Type B pancreatic cell (in vitro differentiated cells): ENCODE measurements at regions not wholly inside any gene's neighbourhood (a gene's known extent, or its start where the extent isn't known, plus 50 kb on each side); places are given as distances from the start of the nearest gene placed in this dataset.

Source experiments
- DNase-seq: peaks from one replicate; pipeline ENCODE4 v3.0.0; 2021; ENCODE audit warnings: mixed read lengths; ENCODE audit not compliant: unreplicated experiment; ENCODE audit errors: extremely low spot score
- H3K27ac Mint-ChIP-seq: 2 replicates; pipeline ENCODE4 v1.8.0; 2021; ENCODE audit warnings: mild to moderate bottlenecking, mixed read lengths
- H3K27me3 Mint-ChIP-seq: 2 replicates; pipeline ENCODE4 v1.8.0; 2021; ENCODE audit warnings: mixed read lengths
- H3K36me3 Mint-ChIP-seq: 2 replicates; pipeline ENCODE4 v1.8.0; 2021; ENCODE audit warnings: mixed read lengths
- H3K4me1 Mint-ChIP-seq: one replicate; pipeline ENCODE4 v1.8.0; 2021; ENCODE audit warnings: mixed read lengths; ENCODE audit not compliant: unreplicated experiment
- H3K4me3 Mint-ChIP-seq: 2 replicates; pipeline ENCODE4 v1.8.0; 2021; ENCODE audit warnings: mild to moderate bottlenecking, mixed read lengths
- H3K9me3 Mint-ChIP-seq: 2 replicates; pipeline ENCODE4 v1.8.0; 2021; ENCODE audit warnings: mixed read lengths
- CTCF ChIP-seq: fragments of 200-600 bp; sonication (generic); conservative IDR thresholded peaks from 2 replicates; pipeline ENCODE4 v1.5.0; 2021; ENCODE audit warnings: antibody characterized with exemption, mild to moderate bottlenecking

- TF ChIP-seq CTCF: no peak
- Mint-ChIP-seq H3K27me3 (peaks cover 32% of the 10 kb centered on the region), H3K4me1 (peaks cover 5% of the 10 kb centered on the region), H3K9me3 (no peaks in the 10 kb centered on the region), H3K4me3 (no peak overlapping the region), H3K36me3 (no peaks in the 10 kb centered on the region), H3K27ac (no peak overlapping the region)
- DNase-seq: no peak
Measured at GRCh38 chr3:8182904-8183303, 318.7 kb upstream of the LMCD1 start.

GRCh38 chr3:8183627-8184026 is 318.0 kb upstream of the LMCD1 start:
- H3K9me3 Mint-ChIP-seq: no peaks in the 10 kb centered on the region
- TF ChIP-seq CTCF: no peak
- H3K27me3 Mint-ChIP-seq: peaks cover 26% of the 10 kb centered on the region
- DNase-seq: no peak
- H3K4me1 Mint-ChIP-seq: peaks cover 12% of the 10 kb centered on the region
- H3K27ac Mint-ChIP-seq: no peak overlapping the region
- no peak overlapping the region for H3K4me3 Mint-ChIP-seq
- no peaks in the 10 kb centered on the region for H3K36me3 Mint-ChIP-seq

GRCh38 chr3:8186213-8186612 is 315.4 kb upstream of the LMCD1 start:
- no peak for TF ChIP-seq CTCF
- Mint-ChIP-seq H3K36me3 (peaks cover 3% of the 10 kb centered on the region), H3K9me3 (no peaks in the 10 kb centered on the region), H3K27ac (no peak overlapping the region), H3K4me1 (peaks cover 13% of the 10 kb centered on the region), H3K27me3 (peaks cover 9% of the 10 kb centered on the region), H3K4me3 (no peak overlapping the region)
- no peak for DNase-seq

- H3K27me3 Mint-ChIP-seq: peaks cover 2% of the 10 kb centered on the region
- H3K9me3 Mint-ChIP-seq: peaks cover 7% of the 10 kb centered on the region
- H3K27ac Mint-ChIP-seq: no peak overlapping the region
- no peak overlapping the region for H3K4me3 Mint-ChIP-seq
- TF ChIP-seq CTCF: no peak
- no peak for DNase-seq
- H3K4me1 Mint-ChIP-seq: peaks cover 13% of the 10 kb centered on the region
- H3K36me3 Mint-ChIP-seq: peaks cover 6% of the 10 kb centered on the region
Measured at GRCh38 chr3:8187996-8188395, 313.6 kb upstream of the LMCD1 start.

GRCh38 chr3:8189051-8189450 is 312.6 kb upstream of the LMCD1 start:
- Mint-ChIP-seq H3K36me3 (peaks cover 6% of the 10 kb centered on the region), H3K9me3 (peaks cover 7% of the 10 kb centered on the region), H3K4me1 (peaks cover 13% of the 10 kb centered on the region), H3K4me3 (no peak overlapping the region), H3K27ac (no peak overlapping the region), H3K27me3 (peaks cover 2% of the 10 kb centered on the region)
- DNase-seq: no peak
- no peak for TF ChIP-seq CTCF

GRCh38 chr3:8191406-8191805 is 310.2 kb upstream of the LMCD1 start:
- no peak overlapping the region for H3K27ac Mint-ChIP-seq
- peaks cover 6% of the 10 kb centered on the region for H3K36me3 Mint-ChIP-seq
- peaks cover 13% of the 10 kb centered on the region for H3K4me1 Mint-ChIP-seq
- no peak for TF ChIP-seq CTCF
- H3K27me3 Mint-ChIP-seq: peaks cover 2% of the 10 kb centered on the region
- H3K9me3 Mint-ChIP-seq: peaks cover 7% of the 10 kb centered on the region
- H3K4me3 Mint-ChIP-seq: no peak overlapping the region
- DNase-seq: no peak
